ENCODE measurements at regions not wholly inside any gene's neighbourhood (a gene's known extent, or its start where the extent isn't known, plus 50 kb on each side); places are given as distances from the start of the nearest gene placed in this dataset.

DNA sequence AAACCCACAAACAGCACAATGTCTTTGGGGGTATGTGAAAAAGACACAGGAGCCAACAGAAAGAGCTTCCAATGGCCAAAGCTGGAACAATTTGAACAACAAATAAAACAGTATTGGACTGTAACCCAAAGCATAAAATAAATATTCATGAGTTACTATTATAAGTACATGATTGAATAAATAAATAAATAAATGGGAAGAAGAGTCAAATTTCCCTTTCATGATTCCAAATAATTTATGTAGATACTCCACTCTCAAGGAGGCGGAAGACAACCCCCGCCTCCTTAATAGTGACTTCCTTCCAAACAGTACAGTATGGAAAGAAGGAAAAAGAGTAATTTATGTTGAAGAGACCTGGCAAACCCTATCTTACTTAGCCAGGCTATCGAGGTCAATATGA, 124.4 kb upstream of the P2RY1 start:
- no peak for DNase-seq (ENCODE audit: low read depth in 4 of 4, low spot score in 2 of 4)

DNA sequence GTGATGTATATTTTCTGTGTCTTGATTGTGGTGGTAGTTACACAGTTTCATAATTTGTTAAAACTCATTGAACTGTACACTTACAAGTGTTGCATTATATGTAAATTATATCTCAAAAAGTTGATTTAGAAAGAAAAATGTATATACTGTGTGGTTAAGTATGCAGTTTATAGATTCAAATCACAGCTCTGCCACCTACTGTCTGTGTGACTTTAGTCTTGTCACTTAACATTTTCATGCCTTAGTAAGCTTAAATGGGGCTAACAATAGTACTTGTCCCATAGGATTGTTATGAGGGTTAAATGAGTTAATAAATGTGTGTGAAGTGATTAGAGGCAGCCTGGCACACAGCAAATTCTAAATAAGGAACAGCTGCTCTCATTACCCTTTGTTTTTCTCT, 120.9 kb upstream of the P2RY1 start:
- no peak for DNase-seq (ENCODE audit: low read depth in 4 of 4, low spot score in 2 of 4)

DNA sequence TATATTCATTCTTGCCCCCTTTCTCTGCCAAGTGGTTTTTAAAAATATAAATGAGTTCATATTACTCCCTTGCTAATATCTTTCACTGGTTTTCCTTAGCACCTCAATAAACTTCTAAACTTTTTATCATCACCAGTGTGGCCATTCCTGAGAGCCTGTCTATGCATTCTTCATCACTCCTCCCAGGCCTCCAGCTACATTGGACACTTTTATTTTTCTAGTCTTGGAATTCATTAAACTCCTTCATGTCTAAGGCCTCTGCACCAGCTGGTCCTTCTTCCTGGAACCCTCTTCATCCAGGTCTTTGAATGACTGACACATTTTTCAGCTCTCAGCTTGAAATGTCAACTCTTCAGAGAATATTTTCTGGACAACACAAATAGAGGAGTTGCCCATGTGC, 120.4 kb upstream of the P2RY1 start:
- DNase-seq (ENCODE audit: low read depth in 4 of 4, low spot score in 2 of 4): no peak

DNA sequence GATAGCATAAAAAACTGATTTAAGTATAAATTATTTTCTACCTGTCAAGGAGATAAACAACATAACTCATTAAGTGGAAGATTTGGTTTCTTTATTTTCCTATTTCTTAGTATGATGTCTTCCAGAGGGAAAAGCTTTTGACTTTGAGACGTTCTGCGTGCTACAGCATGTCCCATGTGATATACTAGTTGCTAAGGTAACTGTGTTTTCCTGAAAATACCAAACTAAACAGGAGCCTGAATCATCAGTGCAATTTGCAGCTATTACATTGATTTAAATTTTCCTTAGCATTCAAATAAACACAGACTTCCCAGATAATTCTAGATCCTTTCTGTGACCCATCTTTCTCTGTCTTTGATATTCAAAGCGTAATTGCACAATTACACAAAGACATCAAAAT, 117.7 kb upstream of the P2RY1 start:
- no peak for DNase-seq (ENCODE audit: low read depth in 4 of 4, low spot score in 2 of 4)

DNA sequence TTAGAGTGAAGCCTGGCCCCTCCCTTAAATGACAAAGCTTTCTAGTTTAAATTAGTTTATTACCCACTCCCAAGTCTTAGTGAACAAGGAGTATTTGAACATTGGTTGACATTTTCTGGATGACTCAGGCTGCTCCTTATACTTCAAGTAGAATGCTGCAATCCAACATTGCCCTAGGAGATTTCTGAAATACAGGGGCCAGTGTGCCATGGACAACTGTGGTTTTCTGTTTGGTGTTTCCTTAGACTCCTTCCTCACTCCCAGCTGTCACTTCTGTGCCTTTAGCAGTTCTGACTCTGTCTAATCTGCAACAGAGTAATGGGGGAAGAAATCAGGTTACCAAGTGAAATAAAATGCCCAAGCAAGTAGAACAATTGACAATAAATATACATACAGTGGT, 116.1 kb upstream of the P2RY1 start:
- DNase-seq (ENCODE audit: low read depth in 4 of 4, low spot score in 2 of 4): no peak

DNA sequence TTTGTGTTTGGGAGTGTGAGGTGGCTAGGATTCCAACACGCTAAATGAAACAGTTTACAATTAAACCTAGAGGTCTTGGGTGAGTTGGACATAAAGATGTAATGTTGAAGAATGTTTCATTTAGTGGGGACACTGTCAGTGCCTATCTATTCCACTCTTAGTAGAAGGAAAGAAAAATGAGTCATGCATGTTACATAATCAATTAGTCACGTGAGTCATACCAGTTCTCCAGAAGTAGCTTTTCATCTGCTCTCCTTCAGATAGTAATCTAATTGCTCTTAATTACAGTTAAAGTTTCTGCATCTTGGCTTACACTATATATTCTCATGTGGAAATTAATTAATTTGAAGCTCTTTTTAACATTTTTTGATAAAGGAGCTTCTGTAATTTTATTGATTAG, 115.7 kb upstream of the P2RY1 start:
- DNase-seq (ENCODE audit: low read depth in 4 of 4, low spot score in 2 of 4): no peak

DNA sequence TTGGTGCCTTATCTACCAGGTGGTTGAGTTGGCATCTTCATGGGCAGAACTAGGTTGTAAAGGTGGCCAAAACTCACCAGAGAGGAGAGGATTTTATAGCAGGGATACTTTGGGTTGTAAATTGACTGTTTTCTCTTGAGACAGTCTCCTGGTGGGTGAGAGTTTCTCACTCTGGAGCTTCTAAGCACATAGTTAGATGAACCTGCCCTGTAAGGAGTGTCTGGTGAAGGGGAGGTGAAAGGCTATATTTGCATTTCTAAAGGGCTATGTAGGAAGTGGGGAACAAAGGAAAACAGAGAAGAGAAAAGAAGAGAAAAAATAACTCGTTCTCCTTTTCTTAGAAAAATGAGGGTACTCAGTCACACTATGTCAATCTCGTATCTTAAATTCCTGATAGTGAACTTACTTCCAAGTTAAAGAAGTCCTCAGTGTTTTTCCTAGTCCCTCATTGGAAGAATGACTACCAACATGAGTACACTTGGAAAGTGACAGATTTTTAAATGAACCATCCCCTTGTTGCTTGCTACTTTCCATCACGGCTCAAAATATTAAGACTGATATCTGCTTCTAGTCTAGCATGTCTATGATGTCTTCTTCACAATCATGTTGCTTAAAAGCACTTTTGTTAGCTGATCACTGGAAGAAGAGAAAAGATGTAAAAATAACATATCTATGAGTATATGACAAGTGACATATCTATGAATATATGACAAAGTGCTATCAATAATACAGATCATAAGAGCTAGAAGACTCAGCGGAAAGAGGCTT, 113.8 kb upstream of the P2RY1 start:
- DNase-seq (ENCODE audit: low read depth in 4 of 4, low spot score in 2 of 4): no peak

DNA sequence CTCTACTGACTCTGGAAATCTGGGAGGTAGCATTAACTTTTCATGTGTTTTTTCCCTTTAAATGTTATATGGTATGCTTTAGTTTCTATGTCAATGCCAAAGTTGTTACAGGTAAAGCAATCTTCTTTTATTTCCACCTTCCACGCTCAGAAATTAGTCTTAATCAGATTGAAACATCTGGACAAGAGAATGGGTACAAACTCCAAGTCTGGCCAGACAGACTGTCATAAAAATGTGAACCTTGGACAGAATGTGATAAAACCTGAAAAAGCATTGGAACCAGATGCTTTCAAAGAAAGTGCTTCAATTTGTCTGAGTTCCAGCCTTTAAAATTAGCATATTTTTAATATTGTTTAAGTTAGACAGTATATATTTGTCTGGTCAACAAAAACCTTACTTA, 110.7 kb upstream of the P2RY1 start:
- no peak for DNase-seq (ENCODE audit: low read depth in 4 of 4, low spot score in 2 of 4)

DNA sequence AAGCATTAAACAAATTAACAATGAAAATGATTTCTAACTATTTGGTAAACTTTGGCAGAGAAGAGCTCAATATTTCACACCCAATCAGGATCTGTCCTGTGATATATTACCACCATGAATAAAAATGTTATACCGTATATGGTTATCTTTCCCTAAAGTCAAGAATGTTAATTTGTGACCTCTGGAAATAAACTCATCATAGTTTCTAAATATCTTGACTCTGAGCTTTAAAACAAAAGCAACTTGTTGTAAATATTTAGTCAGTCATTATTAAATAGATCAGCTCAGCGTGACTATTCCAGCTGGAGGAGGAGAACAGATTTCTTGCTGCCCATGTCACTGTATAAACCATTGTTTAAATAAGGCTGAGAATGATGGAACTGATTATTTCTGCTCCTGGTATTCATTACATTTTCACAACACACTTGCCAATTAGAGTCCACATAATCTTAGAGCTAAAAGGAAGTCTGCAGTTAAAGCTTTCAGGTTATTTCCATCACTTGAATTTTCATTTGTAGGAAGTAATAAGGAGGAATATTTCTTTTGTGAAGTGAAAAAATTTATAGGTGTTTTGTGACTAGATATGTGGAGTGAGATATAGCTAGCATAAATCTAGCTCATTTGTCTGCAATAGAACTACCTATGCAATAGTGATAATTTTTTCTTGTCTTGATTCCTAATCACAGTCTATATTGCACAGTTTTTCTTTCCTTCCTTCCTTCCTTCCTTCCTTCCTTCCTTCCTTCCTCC, 106.5 kb upstream of the P2RY1 start:
- DNase-seq (ENCODE audit: low read depth in 4 of 4, low spot score in 2 of 4): no peak

DNA sequence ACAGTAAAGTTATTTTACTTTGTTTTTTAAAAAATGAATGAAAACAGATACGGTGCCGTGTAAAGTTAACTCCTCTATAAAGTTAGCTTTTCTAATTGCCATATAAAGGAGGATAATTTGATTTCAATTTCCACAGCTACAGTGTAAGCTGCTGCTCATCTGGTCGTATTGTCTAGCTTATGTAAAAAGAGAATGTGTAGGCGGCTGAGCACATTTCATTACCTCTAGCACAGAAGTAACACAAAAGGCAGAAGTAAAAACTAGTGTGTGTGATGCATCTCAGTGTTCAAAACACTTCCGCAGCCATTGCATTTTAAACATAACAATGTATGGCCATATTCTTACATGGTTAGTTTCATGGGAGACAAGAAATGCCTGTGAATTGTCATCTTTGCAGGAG, 105.0 kb upstream of the P2RY1 start:
- DNase-seq (ENCODE audit: low read depth in 4 of 4, low spot score in 2 of 4): no peak

DNA sequence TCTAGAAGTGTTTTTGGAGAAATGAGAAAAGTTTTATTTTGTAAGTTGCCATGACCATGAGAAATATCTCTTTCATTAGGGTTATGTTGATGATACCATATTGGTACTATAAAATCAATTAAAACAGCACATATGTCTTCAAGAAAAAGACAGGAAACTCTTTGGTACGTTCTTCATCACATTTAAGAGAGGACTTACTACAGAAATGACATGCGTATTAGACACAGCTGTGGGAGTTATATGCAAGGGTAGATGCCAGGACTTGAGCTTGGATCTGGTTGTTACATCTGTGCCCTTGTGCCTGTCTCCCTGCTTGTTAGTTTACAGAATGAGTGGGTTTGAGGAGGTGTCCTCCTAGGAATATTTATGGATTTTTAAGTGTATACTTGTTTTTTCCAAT, 103.4 kb upstream of the P2RY1 start:
- DNase-seq (ENCODE audit: low read depth in 4 of 4, low spot score in 2 of 4): no peak

DNA sequence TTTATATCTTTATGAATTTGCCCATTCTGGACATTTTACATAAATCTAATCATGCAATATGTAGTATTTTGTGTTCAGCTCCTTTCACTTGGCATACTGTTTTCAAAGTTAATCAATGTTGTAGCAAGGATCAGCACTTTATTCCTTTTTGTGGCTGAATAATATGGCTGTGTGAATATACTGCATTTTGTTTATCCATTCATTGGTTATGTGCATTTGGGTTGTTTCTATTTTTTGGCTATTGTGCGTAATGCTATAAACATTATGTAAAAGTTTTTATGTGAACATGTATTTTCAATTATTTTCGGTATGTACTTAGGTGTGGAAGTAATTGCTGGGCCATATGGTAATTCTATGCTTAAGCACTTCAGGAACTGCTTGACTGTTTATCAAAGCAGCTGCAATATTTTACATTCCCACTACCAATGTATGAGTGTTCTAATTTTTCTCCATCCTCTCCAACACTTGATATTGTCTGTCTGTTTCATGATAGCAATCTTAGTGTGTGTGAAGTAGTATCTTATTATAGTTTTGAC, 101.3 kb upstream of the P2RY1 start:
- no peak for DNase-seq (ENCODE audit: low read depth in 4 of 4, low spot score in 2 of 4)

DNA sequence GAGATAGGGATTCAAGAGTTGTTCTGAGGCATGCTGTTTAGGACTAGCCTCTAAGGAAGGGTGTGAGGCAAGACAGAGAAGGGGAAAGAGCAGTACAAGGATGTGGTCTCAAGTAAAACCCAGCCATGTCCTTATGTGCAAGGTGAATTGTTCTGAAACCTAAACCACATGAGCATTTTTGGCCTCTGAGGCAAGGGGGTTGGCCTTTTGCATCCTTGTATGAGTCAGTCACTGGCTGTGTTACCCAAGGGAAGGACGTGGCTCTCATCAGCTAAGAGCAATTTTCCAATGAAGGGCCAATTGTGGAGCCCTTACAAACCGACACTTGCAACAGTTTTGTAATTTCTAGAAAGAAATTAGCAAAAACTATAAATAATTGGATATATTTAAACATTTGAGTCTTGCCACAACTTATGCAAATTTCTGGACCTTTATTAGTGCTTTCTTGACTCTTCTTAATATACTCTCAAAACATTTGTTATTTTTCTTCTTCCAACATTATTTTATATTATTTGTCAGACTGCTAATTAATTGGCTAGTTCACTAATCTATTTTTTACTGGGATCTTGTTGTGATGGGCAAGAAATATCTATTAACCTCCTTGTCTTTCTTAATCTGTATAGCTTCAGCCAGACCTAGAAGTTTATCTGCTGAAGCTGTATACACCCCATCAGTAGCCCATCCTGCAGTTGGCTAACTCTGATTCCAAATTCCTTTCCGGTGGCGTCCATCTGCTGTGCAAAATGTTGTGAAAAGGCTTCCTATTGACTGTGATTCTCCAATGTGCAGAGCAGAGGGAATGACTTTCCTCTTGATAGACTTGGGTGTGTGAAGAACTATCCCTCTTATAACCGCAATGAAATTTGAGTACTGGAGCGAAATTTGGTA, 97.7 kb upstream of the P2RY1 start:
- no peak for DNase-seq (ENCODE audit: low read depth in 4 of 4, low spot score in 2 of 4)

DNA sequence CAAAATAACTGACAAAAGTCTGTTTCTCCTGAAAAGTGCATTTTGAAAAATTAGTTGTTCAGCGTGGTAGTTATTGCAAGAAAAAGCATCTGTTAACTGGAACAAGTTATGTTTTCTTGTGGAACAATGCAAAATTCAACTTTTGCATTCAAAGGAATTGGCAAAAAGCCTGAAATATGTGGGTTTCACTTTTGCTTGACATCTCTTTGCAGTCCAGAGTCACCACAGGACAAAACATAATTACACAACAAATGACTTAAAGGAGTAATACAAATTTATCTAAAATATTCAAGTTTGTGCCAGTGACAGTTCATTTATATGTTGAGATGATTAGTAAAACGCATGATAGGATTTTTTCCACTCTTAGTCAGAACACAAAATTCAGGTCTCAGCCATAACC, 96.3 kb upstream of the P2RY1 start:
- DNase-seq (ENCODE audit: low read depth in 4 of 4, low spot score in 2 of 4): no peak

DNA sequence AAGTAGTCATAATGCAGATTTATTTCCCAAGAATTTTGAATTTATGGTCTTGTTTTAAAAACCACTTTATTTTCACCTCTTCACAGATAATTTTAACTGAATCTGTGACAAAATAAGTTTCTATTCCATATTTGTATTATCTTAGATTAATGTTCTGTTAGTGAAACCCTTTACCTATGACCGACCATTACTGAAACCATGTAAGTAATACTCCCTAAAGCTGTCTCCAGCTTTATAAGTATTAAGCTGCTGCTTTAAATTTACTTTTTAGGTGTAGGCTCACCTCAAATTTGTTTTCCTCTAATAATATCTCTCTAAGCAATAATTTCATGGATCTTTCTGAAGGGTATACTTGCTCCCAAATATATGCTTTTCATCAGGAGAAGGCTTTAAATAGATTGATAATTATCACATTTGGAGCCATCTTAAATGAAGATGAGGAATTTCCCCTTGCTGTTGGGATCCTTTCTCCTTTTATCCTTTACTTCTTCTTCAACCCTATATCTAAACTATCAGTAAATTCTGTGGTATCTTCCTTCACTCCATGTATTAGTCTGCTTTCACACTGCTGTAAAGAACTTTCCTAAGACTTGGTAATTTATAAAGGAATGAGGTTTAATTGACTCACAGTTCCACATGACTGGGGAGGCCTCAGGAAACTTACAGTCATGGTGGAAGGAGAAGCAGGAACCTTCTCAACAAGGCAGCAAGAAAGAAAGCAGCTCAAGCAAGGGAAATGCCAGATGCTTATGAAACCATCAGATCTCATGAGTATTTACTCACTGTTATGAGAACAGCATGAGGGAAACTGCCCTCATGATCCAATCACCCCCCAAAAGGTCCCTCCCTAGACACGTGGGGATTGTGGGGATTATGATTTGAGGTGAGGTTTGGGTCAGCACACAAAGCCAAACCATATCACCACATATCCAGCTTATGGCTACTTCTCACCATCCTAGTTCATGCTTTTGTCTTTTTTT, 92.3 kb upstream of the P2RY1 start:
- DNase-seq (ENCODE audit: low read depth in 4 of 4, low spot score in 2 of 4): no peak

DNA sequence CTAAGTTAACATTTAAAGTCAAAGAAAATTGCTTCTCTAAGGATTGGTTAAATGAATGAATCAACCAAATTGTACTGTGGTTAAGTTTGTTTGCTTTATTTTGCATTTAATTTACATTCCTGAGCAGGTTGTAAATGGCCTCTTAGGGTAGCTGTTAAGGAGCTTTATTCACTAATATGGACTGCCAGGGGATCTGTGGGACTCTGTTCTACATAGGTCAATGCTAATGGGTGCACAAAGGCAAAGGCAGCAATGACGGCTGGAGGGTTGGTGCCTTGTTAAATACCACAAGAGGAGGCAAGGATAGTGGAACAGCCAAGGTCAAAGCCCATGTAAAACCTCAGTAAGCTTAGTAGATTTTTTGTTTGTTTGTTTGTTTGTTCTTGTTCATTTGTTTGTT, 89.3 kb upstream of the P2RY1 start:
- no peak for DNase-seq (ENCODE audit: low read depth in 4 of 4, low spot score in 2 of 4)

DNA sequence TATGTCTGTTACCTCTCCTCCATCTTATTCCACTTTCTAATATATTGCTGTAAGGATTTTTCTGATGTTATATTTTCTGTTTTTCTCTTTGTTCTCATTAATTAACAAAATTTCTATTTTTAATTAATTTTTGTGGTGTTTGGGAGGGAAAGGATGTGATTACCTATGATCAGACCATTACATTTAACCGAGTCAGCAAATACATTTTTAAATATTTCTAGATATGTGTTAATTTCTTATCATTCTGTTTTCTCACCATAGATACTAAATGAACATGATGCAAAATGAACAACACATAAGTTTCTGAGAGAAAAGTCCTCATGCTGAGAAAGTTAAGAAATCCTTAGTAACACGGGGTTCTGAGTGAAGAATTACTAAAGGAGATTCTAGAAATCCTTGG, 80.6 kb upstream of the P2RY1 start:
- DNase-seq (ENCODE audit: low read depth in 4 of 4, low spot score in 2 of 4): no peak

DNA sequence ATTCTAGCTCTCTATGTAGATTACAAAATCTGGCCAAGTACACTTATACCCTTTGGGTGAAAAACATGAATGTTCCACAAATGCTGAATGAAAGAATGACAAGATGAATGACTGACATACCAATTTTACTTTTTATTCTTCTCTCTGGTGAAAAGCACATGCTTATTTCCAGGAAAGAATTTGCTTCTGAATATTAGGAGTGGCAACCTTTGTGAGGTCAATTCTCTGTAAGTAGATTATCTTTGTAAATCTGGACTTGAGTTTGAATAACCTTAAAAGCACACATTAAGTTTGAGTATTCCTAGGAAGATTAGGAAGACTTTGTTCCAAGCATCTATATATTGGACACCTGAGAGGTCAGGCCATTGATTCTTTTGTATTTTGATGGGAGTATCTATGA, 78.1 kb upstream of the P2RY1 start:
- no peak for DNase-seq (ENCODE audit: low read depth in 4 of 4, low spot score in 2 of 4)

DNA sequence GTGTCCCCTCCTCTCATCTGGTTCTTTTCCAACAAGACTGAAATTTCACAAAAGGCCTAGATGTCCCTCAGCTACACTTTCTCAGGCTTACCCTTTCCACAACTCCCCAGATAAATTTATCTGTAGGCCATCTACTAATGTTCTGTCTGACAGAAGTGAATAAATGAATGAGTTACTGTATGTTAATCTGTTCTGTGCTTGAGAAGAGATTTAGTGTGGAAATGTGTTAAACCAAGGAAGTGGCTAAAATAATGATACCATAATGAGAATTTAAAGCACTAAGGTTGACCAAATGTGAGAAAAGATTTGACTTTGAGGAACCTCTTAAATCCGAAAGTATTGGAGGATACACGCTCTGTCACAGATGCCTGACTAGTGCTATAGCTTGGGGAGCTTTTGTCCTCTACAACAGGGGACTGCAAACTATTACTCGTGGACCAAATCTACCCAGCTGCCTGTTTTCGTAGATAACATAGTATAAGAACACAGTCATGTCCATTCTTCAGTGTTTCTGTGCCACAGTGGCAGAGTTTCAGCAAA, 74.8 kb upstream of the P2RY1 start:
- DNase-seq (ENCODE audit: low read depth in 4 of 4, low spot score in 2 of 4): no peak

DNA sequence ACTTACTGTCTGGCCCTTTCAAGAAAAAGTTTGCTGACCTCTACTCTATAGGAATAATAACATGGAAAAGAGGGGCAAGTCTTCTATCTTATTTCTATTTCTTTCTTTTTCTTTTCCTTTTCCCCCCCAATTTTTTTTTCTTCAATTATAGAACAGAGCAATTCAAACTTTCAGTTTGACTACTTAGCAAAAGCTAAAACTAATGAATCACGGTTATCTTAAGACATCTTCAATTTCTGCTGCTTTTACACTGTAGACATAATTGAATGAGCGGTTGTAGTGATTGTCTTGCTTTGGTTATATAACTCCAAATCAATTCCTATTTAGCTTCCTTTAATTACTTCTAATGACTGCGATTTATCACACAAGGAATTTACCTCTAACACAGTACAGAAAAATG, 74.3 kb upstream of the P2RY1 start:
- no peak for DNase-seq (ENCODE audit: low read depth in 4 of 4, low spot score in 2 of 4)

All from left renal cortex interstitium (tissue), 4 donors.